ENCODE measurements at regions not wholly inside any gene's neighbourhood (a gene's known extent, or its start where the extent isn't known, plus 50 kb on each side); places are given as distances from the start of the nearest gene placed in this dataset.

DNA sequence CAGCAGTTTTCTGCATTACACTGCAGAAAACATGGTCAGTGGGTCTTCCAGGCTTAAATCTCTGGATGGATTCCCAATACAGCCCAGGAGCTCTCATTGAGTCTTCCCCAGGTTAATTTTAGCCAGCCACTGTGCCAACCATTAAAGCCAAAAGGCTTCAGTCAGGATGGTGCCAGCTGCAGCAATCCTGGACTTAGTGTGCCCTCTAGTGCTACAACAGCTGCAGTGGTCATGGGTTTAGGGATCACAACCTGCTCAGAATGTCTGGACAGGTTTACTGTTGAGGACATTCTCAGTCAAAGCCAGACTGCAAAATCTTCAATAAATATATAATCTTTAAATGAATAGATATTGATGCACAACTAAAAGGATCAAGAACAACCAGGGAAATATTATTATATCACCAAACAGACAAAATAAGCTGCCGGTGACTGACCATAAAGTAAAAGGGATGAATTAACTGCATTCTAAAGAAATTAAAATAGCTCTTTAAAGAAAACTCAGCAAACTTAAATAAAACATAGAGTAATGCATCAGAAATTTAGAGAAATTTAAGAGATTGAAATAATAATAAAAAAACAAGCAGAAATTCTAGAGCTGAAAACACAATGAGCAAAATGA lies 639.9 kb downstream of the SPOCK3 start:
- H3K9ac ChIP-seq (ENCODE audit: low read depth in 1 of 2, low read length in 2 of 2): no peak overlapping the region
- TF ChIP-seq YY1 (IDR thresholded peaks at IDR 0.05) (no peak), FOXA2 (IDR thresholded peaks at IDR 0.05) (no peak), EGR1 (IDR thresholded peaks at IDR 0.05; ENCODE audit: low read depth in 2 of 2) (no peak), NR2F2 (IDR thresholded peaks at IDR 0.05) (no peak), RAD21 (IDR thresholded peaks at IDR 0.05) (peak; percentile 67 to 73), HNF4A (conservative IDR thresholded peaks at IDR 0.05) (no peak)
- TF ChIP-seq, protein P1, sequence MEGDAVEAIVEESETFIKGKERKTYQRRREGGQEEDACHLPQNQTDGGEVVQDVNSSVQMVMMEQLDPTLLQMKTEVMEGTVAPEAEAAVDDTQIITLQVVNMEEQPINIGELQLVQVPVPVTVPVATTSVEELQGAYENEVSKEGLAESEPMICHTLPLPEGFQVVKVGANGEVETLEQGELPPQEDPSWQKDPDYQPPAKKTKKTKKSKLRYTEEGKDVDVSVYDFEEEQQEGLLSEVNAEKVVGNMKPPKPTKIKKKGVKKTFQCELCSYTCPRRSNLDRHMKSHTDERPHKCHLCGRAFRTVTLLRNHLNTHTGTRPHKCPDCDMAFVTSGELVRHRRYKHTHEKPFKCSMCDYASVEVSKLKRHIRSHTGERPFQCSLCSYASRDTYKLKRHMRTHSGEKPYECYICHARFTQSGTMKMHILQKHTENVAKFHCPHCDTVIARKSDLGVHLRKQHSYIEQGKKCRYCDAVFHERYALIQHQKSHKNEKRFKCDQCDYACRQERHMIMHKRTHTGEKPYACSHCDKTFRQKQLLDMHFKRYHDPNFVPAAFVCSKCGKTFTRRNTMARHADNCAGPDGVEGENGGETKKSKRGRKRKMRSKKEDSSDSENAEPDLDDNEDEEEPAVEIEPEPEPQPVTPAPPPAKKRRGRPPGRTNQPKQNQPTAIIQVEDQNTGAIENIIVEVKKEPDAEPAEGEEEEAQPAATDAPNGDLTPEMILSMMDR (IDR thresholded peaks at IDR 0.05; ENCODE audit: low read depth, low read length, missing input control): peak; percentile 34
- TF ChIP-seq, protein P2, sequence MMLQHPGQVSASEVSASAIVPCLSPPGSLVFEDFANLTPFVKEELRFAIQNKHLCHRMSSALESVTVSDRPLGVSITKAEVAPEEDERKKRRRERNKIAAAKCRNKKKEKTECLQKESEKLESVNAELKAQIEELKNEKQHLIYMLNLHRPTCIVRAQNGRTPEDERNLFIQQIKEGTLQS (IDR thresholded peaks at IDR 0.05): no peak
- TF ChIP-seq, protein P3, sequence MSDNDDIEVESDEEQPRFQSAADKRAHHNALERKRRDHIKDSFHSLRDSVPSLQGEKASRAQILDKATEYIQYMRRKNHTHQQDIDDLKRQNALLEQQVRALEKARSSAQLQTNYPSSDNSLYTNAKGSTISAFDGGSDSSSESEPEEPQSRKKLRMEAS (IDR thresholded peaks at IDR 0.05): no peak
- TF ChIP-seq, protein P4, sequence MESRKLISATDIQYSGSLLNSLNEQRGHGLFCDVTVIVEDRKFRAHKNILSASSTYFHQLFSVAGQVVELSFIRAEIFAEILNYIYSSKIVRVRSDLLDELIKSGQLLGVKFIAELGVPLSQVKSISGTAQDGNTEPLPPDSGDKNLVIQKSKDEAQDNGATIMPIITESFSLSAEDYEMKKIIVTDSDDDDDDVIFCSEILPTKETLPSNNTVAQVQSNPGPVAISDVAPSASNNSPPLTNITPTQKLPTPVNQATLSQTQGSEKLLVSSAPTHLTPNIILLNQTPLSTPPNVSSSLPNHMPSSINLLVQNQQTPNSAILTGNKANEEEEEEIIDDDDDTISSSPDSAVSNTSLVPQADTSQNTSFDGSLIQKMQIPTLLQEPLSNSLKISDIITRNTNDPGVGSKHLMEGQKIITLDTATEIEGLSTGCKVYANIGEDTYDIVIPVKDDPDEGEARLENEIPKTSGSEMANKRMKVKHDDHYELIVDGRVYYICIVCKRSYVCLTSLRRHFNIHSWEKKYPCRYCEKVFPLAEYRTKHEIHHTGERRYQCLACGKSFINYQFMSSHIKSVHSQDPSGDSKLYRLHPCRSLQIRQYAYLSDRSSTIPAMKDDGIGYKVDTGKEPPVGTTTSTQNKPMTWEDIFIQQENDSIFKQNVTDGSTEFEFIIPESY (IDR thresholded peaks at IDR 0.05): no peak
- no peaks in the 10 kb centered on the region for H3K36me3 ChIP-seq (ENCODE audit: control insufficient read depth in 4 of 4, insufficient read depth in 3 of 4, low read depth in 1 of 4, low read length in 3 of 4)
- WGBS: 89% methylated on average over 1 of the region's 1 CpG
- no peak overlapping the region for H3K4me3 ChIP-seq (ENCODE audit: low read depth in 1 of 3, low read length in 3 of 3)
- no peaks in the 10 kb centered on the region for H3K9me3 ChIP-seq (ENCODE audit: control insufficient read depth in 4 of 4, low read length in 3 of 4)
- H3K27ac ChIP-seq (ENCODE audit: low read depth in 1 of 2, low read length in 2 of 2): no peak overlapping the region
- no peaks in the 10 kb centered on the region for H3K4me1 ChIP-seq (ENCODE audit: control insufficient read depth in 4 of 4, insufficient read depth in 4 of 4, low read length in 3 of 4)
- H3K27me3 ChIP-seq (ENCODE audit: control insufficient read depth in 4 of 4, insufficient read depth in 4 of 4, low read length in 3 of 4): no peaks in the 10 kb centered on the region
- no peak for DNase-seq (ENCODE audit: low spot score)

DNA sequence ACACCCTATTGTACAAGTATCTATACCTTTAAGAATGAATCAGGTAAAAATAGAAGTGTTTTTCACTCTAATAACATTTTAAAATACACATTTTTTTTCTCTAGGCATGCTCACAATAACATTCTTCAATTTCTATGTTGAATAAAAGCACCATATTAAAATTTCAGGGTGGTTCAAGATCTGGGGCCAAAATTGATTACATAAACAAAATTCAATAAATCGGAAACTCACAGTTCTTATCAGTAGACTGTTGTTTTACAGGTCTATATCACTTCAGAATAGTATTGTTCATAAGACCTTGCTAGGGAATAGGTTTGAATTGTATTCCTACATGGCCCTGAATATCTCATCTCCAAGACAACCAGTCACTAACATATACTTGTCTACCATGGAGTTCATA lies 634.0 kb downstream of the SPOCK3 start:
- H3K4me1 ChIP-seq (ENCODE audit: control insufficient read depth in 4 of 4, insufficient read depth in 4 of 4, low read length in 3 of 4): no peaks in the 10 kb centered on the region
- no peaks in the 10 kb centered on the region for H3K36me3 ChIP-seq (ENCODE audit: control insufficient read depth in 4 of 4, insufficient read depth in 3 of 4, low read depth in 1 of 4, low read length in 3 of 4)
- no peak overlapping the region for H3K9ac ChIP-seq (ENCODE audit: low read depth in 1 of 2, low read length in 2 of 2)
- H3K27me3 ChIP-seq (ENCODE audit: control insufficient read depth in 4 of 4, insufficient read depth in 4 of 4, low read length in 3 of 4): no peaks in the 10 kb centered on the region
- H3K27ac ChIP-seq (ENCODE audit: low read depth in 1 of 2, low read length in 2 of 2): no peak overlapping the region
- DNase-seq (ENCODE audit: low spot score): no peak
- H3K4me3 ChIP-seq (ENCODE audit: low read depth in 1 of 3, low read length in 3 of 3): no peak overlapping the region
- TF ChIP-seq SP1 (IDR thresholded peaks at IDR 0.05) (no peak), FOXA2 (IDR thresholded peaks at IDR 0.05) (no peak), RAD21 (IDR thresholded peaks at IDR 0.05) (no peak), EGR1 (IDR thresholded peaks at IDR 0.05; ENCODE audit: low read depth in 2 of 2) (no peak), YY1 (IDR thresholded peaks at IDR 0.05) (no peak), RXRA (IDR thresholded peaks at IDR 0.05) (no peak), NR2F2 (IDR thresholded peaks at IDR 0.05) (no peak)
- TF ChIP-seq, protein P1 (IDR thresholded peaks at IDR 0.05; ENCODE audit: low read depth, low read length, missing input control): no peak
- TF ChIP-seq, protein P2 (IDR thresholded peaks at IDR 0.05): no peak
- 81% methylated on average over 1 of the region's 1 CpG for WGBS
- peaks cover 0 to 2% (median 0%) of the 10 kb centered on the region in 4 donors for H3K9me3 ChIP-seq (ENCODE audit: control insufficient read depth in 4 of 4, low read length in 3 of 4)

Measured in liver (tissue), 8 donors.